DOHH2 (cell line): ENCODE measurements at regions not wholly inside any gene's neighbourhood (a gene's known extent, or its start where the extent isn't known, plus 50 kb on each side); places are given as distances from the start of the nearest gene placed in this dataset.
"Not testable (repeated sequence)": the region's sequence is repeated elsewhere in the genome, so short reads cannot be mapped to it uniquely, and the experiment has no call there.

ENCODE experiments used
- H3F3A ChIP-seq: fragments of 200-600 bp; sonication (generic), shearing (Covaris generic); 2 replicates; pipeline ENCODE4 v1.6.0; 2016; ENCODE audit warnings: antibody characterized with exemption, mild to moderate bottlenecking; ENCODE audit not compliant: control insufficient read depth, insufficient read depth
- H3K27ac ChIP-seq: fragments of 200-600 bp; sonication (generic); 2 replicates; pipeline ENCODE4 v1.5.1; 2014; ENCODE audit warnings: low read depth, mild to moderate bottlenecking, low read length, moderate library complexity
- H3K27me3 ChIP-seq: fragments of 200-600 bp; sonication (generic); 2 replicates; pipeline ENCODE4 v1.6.1; 2014; ENCODE audit warnings: mild to moderate bottlenecking, low read length, mixed read lengths; ENCODE audit not compliant: control insufficient read depth
- H3K36me3 ChIP-seq: fragments of 200-600 bp; sonication (generic); 2 replicates; pipeline ENCODE4 v1.6.1; 2014; ENCODE audit warnings: mild to moderate bottlenecking, low read length, moderate library complexity, mixed read lengths; ENCODE audit not compliant: control insufficient read depth
- H3K4me1 ChIP-seq: fragments of 200-600 bp; sonication (generic); 2 replicates; pipeline ENCODE4 v1.6.1; 2014; ENCODE audit warnings: mild to moderate bottlenecking, low read length, mixed read lengths; ENCODE audit not compliant: control insufficient read depth
- H3K4me2 ChIP-seq: fragments of 200-600 bp; sonication (generic); 2 replicates; pipeline ENCODE4 v1.6.0; 2014; ENCODE audit warnings: mild to moderate bottlenecking, low read length, moderate library complexity
- H3K4me3 ChIP-seq: fragments of 200-600 bp; sonication (generic); 2 replicates; pipeline ENCODE4 v1.5.1; 2014; ENCODE audit warnings: mild to moderate bottlenecking, low read length, mixed read lengths
- H3K79me2 ChIP-seq: fragments of 200-600 bp; sonication (generic); 2 replicates; pipeline ENCODE4 v1.6.1; 2014; ENCODE audit warnings: mild to moderate bottlenecking, low read length, mixed read lengths; ENCODE audit not compliant: control insufficient read depth
- H3K9me2 ChIP-seq: fragments of 200-600 bp; sonication (generic); replicated peaks from 2 replicates; pipeline ENCODE4 v1.6.1; 2014; ENCODE audit warnings: mild to moderate bottlenecking, low read length, mixed read lengths; ENCODE audit not compliant: control insufficient read depth
- H3K9me3 ChIP-seq: fragments of 200-600 bp; sonication (generic); 2 replicates; pipeline ENCODE4 v1.6.1; 2014; ENCODE audit warnings: antibody characterized with exemption, low read length, mixed read lengths; ENCODE audit not compliant: control insufficient read depth, insufficient read depth
- H4K20me1 ChIP-seq: fragments of 200-600 bp; sonication (generic); 2 replicates; pipeline ENCODE4 v1.6.0; 2014; ENCODE audit warnings: low read depth, mild to moderate bottlenecking, antibody characterized with exemption, low read length, moderate library complexity; ENCODE audit not compliant: control insufficient read depth, insufficient read depth
- CTCF ChIP-seq: fragments of 200-600 bp; sonication (generic); IDR thresholded peaks from one replicate; pipeline ENCODE4 v1.5.1; 2014; ENCODE audit warnings: antibody characterized with exemption, mild to moderate bottlenecking, low read depth, low read length; ENCODE audit not compliant: poor library complexity, severe bottlenecking
- EZH2phosphoT487 ChIP-seq: fragments of 200-600 bp; sonication (generic); IDR thresholded peaks from 2 replicates; pipeline ENCODE4 v1.6.1; 2017; ENCODE audit warnings: borderline replicate concordance, mild to moderate bottlenecking, antibody characterized with exemption, low read length, moderate library complexity, mixed read lengths

- no peak for TF ChIP-seq EZH2phosphoT487
- TF ChIP-seq CTCF: no peak
- no peaks in the 10 kb centered on the region for H4K20me1 ChIP-seq
Observed at GRCh38 chr5:152472083-152472482, 67.0 kb upstream of the NMUR2 start.

GRCh38 chr5:152474961-152475360 is 69.9 kb upstream of the NMUR2 start:
- Histone ChIP-seq H3K4me2 (no peak overlapping the region), H3K9me2 (no peaks in the 10 kb centered on the region), H3K27me3 (peaks cover 3% of the 10 kb centered on the region; the same call in 1 of the 2 replicates), H3K4me3 (no peak overlapping the region), H4K20me1 (no peaks in the 10 kb centered on the region), H3K4me1 (no peaks in the 10 kb centered on the region), H3K79me2 (no peaks in the 10 kb centered on the region), H3K27ac (no peak overlapping the region), H3K36me3 (no peaks in the 10 kb centered on the region), H3F3A (no peaks in the 10 kb centered on the region), H3K9me3 (no peaks in the 10 kb centered on the region)
- TF ChIP-seq CTCF (no peak), EZH2phosphoT487 (no peak)

More at GRCh38 chr5:152472083-152472482, 67.0 kb upstream of the NMUR2 start:
- Histone ChIP-seq H3K36me3 (no peaks in the 10 kb centered on the region), H3K9me2 (no peaks in the 10 kb centered on the region), H3K4me3 (no peak overlapping the region), H3K79me2 (no peaks in the 10 kb centered on the region), H3K27me3 (peaks cover 3% of the 10 kb centered on the region; the same call in 1 of the 2 replicates), H3K4me2 (no peak overlapping the region), H3K27ac (no peak overlapping the region), H3F3A (no peaks in the 10 kb centered on the region), H3K9me3 (no peaks in the 10 kb centered on the region), H3K4me1 (no peaks in the 10 kb centered on the region)

GRCh38 chr5:152477536-152477935 is 72.5 kb upstream of the NMUR2 start:
- H3K79me2 ChIP-seq: no peaks in the 10 kb centered on the region
- TF ChIP-seq CTCF: no peak
- no peak for TF ChIP-seq EZH2phosphoT487

GRCh38 chr5:152479866-152480265 is 74.8 kb upstream of the NMUR2 start:
- not testable (repeated sequence) for H3F3A ChIP-seq, H3K79me2 ChIP-seq

More at GRCh38 chr5:152477536-152477935, 72.5 kb upstream of the NMUR2 start:
- H3F3A ChIP-seq: no peaks in the 10 kb centered on the region
- no peak overlapping the region for H3K27ac ChIP-seq
- no peak overlapping the region for H3K4me2 ChIP-seq
- no peak overlapping the region for H3K4me3 ChIP-seq
- H3K4me1 ChIP-seq: no peaks in the 10 kb centered on the region
- no peaks in the 10 kb centered on the region for H3K36me3 ChIP-seq
- no peaks in the 10 kb centered on the region for H4K20me1 ChIP-seq
- H3K9me2 ChIP-seq: no peaks in the 10 kb centered on the region
- no peaks in the 10 kb centered on the region for H3K27me3 ChIP-seq
- H3K9me3 ChIP-seq: no peaks in the 10 kb centered on the region

GRCh38 chr5:152480677-152481076 is 75.6 kb upstream of the NMUR2 start:
- H3K4me3 ChIP-seq, H3K27ac ChIP-seq, H3K4me1 ChIP-seq, H3K4me2 ChIP-seq, H3K9me3 ChIP-seq, H3K27me3 ChIP-seq, H3K36me3 ChIP-seq, H3K9me2 ChIP-seq, H4K20me1 ChIP-seq, H3F3A ChIP-seq, H3K79me2 ChIP-seq: not testable (repeated sequence)

More at GRCh38 chr5:152479866-152480265, 74.8 kb upstream of the NMUR2 start:
- not testable (repeated sequence) for H3K36me3 ChIP-seq, H4K20me1 ChIP-seq, H3K27ac ChIP-seq, H3K4me2 ChIP-seq, H3K4me3 ChIP-seq, H3K27me3 ChIP-seq, H3K9me2 ChIP-seq, H3K9me3 ChIP-seq, H3K4me1 ChIP-seq
